OCI-LY1 (cell line): ENCODE measurements at regions not wholly inside any gene's neighbourhood (a gene's known extent, or its start where the extent isn't known, plus 50 kb on each side); places are given as distances from the start of the nearest gene placed in this dataset.

ENCODE experiments used
- H2AFZ ChIP-seq: fragments of 200-600 bp; sonication (generic), shearing (Covaris generic); 2 replicates; pipeline ENCODE4 v1.6.0; 2014; ENCODE audit warnings: antibody characterized with exemption, mild to moderate bottlenecking, low read length
- H3F3A ChIP-seq: fragments of 200-600 bp; sonication (generic), shearing (Covaris generic); 2 replicates; pipeline ENCODE4 v1.6.0; 2014; ENCODE audit warnings: mild to moderate bottlenecking, antibody characterized with exemption, low read length, moderate library complexity; ENCODE audit not compliant: insufficient read depth
- H3K27ac ChIP-seq: fragments of 200-600 bp; sonication (generic); 2 replicates; pipeline ENCODE4 v1.5.1; 2014; ENCODE audit warnings: low read length, mixed run types, mild to moderate bottlenecking, low read depth; ENCODE audit not compliant: poor library complexity, severe bottlenecking
- H3K27me3 ChIP-seq: fragments of 200-600 bp; sonication (generic); 2 replicates; pipeline ENCODE4 v1.6.0; 2014; ENCODE audit warnings: antibody characterized with exemption, mild to moderate bottlenecking, low read length, moderate library complexity; ENCODE audit not compliant: insufficient read depth
- H3K36me3 ChIP-seq: fragments of 200-600 bp; sonication (generic); 2 replicates; pipeline ENCODE4 v1.6.1; 2014; ENCODE audit warnings: mild to moderate bottlenecking, antibody characterized with exemption, low read length, moderate library complexity, mixed read lengths; ENCODE audit not compliant: insufficient read depth
- H3K4me1 ChIP-seq: fragments of 200-600 bp; sonication (generic); 2 replicates; pipeline ENCODE4 v1.5.1; 2014; ENCODE audit warnings: mild to moderate bottlenecking, low read length, moderate library complexity; ENCODE audit not compliant: insufficient read depth, severe bottlenecking
- H3K4me2 ChIP-seq: fragments of 200-600 bp; sonication (generic), shearing (Covaris generic); 2 replicates; pipeline ENCODE4 v1.6.1; 2014; ENCODE audit warnings: low read length
- H3K4me3 ChIP-seq: fragments of 200-600 bp; sonication (generic); 2 replicates; pipeline ENCODE4 v1.5.1; 2014; ENCODE audit warnings: low read length, low read depth, mild to moderate bottlenecking, mixed read lengths; ENCODE audit not compliant: poor library complexity, severe bottlenecking
- H3K79me2 ChIP-seq: fragments of 200-600 bp; shearing (Covaris generic); 2 replicates; pipeline ENCODE4 v1.6.1; 2016; ENCODE audit warnings: mixed run types, low read length, mixed read lengths; ENCODE audit not compliant: insufficient read depth
- H3K9ac ChIP-seq: fragments of 200-600 bp; sonication (generic), shearing (Covaris generic); 2 replicates; pipeline ENCODE4 v1.6.1; 2014; ENCODE audit warnings: mild to moderate bottlenecking, low read length, mixed read lengths
- H3K9me2 ChIP-seq: fragments of 200-600 bp; sonication (generic), shearing (Covaris generic); 2 replicates; pipeline ENCODE4 v1.6.1; 2014; ENCODE audit warnings: low read depth, mild to moderate bottlenecking, low read length, mixed read lengths
- H3K9me3 ChIP-seq: fragments of 200-600 bp; shearing (Covaris generic); 2 replicates; pipeline ENCODE4 v1.6.1; 2014; ENCODE audit warnings: low read length, mixed read lengths
- H4K20me1 ChIP-seq: fragments of 200-600 bp; sonication (generic), shearing (Covaris generic); 2 replicates; pipeline ENCODE4 v1.6.0; 2016; ENCODE audit warnings: mild to moderate bottlenecking, low read length; ENCODE audit not compliant: insufficient read depth
- CTCF ChIP-seq: fragments of 200-600 bp; sonication (generic), shearing (Covaris generic); IDR thresholded peaks from 2 replicates; pipeline ENCODE4 v1.5.1; 2017; ENCODE audit warnings: mild to moderate bottlenecking, antibody characterized with exemption, low read length, moderate library complexity, mixed read lengths
- EZH2 ChIP-seq: fragments of 200-600 bp; sonication (generic), shearing (Covaris generic); IDR thresholded peaks from 2 replicates; pipeline ENCODE4 v1.8.0; 2017; ENCODE audit warnings: borderline replicate concordance, mixed run types, mild to moderate bottlenecking, antibody characterized with exemption, low read length, moderate library complexity, mixed read lengths

GRCh38 chr5:125331987-125332598 lies 585.7 kb upstream of the ZNF608 start:
- H3K27me3 ChIP-seq: no peaks in the 10 kb centered on the region
- no peaks in the 10 kb centered on the region for H3K9me2 ChIP-seq
- H2AFZ ChIP-seq: peak overlapping the region; percentile 77; the same call in 1 of the 2 replicates
- H3K4me1 ChIP-seq: peaks cover 54% of the 10 kb centered on the region
- no peak overlapping the region for H3K4me3 ChIP-seq
- no peaks in the 10 kb centered on the region for H3K79me2 ChIP-seq
- TF ChIP-seq CTCF: no peak
- no peak for TF ChIP-seq EZH2
- no peaks in the 10 kb centered on the region for H3K9me3 ChIP-seq
- H3K9ac ChIP-seq: peak overlapping the region; percentile 16; the same call in 1 of the 2 replicates
- peak overlapping the region; percentile 43; the same call in 1 of the 2 replicates for H3K4me2 ChIP-seq
- peak overlapping the region; percentile 67 for H3K27ac ChIP-seq
- H3F3A ChIP-seq: no peaks in the 10 kb centered on the region
- no peaks in the 10 kb centered on the region for H3K36me3 ChIP-seq
- no peaks in the 10 kb centered on the region for H4K20me1 ChIP-seq

- Histone ChIP-seq H4K20me1 (no peaks in the 10 kb centered on the region), H3F3A (no peaks in the 10 kb centered on the region), H3K36me3 (no peaks in the 10 kb centered on the region), H3K27me3 (no peaks in the 10 kb centered on the region), H3K4me2 (no peak overlapping the region), H3K27ac (no peak overlapping the region), H3K9ac (no peak overlapping the region), H3K9me3 (no peaks in the 10 kb centered on the region), H2AFZ (0 out of 2 replicates have a peak overlapping the region, but pooled peaks have one; percentile 31), H3K4me3 (no peak overlapping the region), H3K9me2 (no peaks in the 10 kb centered on the region), H3K4me1 (peaks cover 66% of the 10 kb centered on the region), H3K79me2 (no peaks in the 10 kb centered on the region)
- no peak for TF ChIP-seq EZH2
- no peak for TF ChIP-seq CTCF
Observed at GRCh38 chr5:125333416-125333815, 587.0 kb upstream of the ZNF608 start.

GRCh38 chr5:125336401-125336800 lies 590.0 kb upstream of the ZNF608 start:
- H3K36me3 ChIP-seq: no peaks in the 10 kb centered on the region
- no peaks in the 10 kb centered on the region for H4K20me1 ChIP-seq
- H3K4me2 ChIP-seq: peak overlapping the region; percentile 45

More at GRCh38 chr5:125336401-125336800, 590.0 kb upstream of the ZNF608 start:
- Histone ChIP-seq H2AFZ (no peak overlapping the region), H3K27me3 (no peaks in the 10 kb centered on the region), H3K27ac (peak overlapping the region; percentile 79), H3K4me1 (peaks cover 72% of the 10 kb centered on the region), H3K9ac (peak overlapping the region; percentile 21; the same call in 1 of the 2 replicates), H3K9me3 (no peaks in the 10 kb centered on the region), H3K9me2 (no peaks in the 10 kb centered on the region), H3K4me3 (peak overlapping the region; percentile 18), H3F3A (no peaks in the 10 kb centered on the region), H3K79me2 (no peaks in the 10 kb centered on the region)
- TF ChIP-seq EZH2 (no peak), CTCF (no peak)
